GM12864 (cell line): ENCODE measurements at regions not wholly inside any gene's neighbourhood (a gene's known extent, or its start where the extent isn't known, plus 50 kb on each side); places are given as distances from the start of the nearest gene placed in this dataset.
"Not testable (repeated sequence)": the region's sequence is repeated elsewhere in the genome, so short reads cannot be mapped to it uniquely, and the experiment has no call there.

Experiments
- DNase-seq: peaks from one replicate; pipeline ENCODE4 v3.0.0-alpha.2; 2011; ENCODE audit warnings: low read depth
- H3K4me3 ChIP-seq: 2 replicates; pipeline ENCODE4 v1.5.1; 2011; ENCODE audit warnings: mild to moderate bottlenecking, low read depth, low read length, control low read depth
- TF ChIP-seq, protein P1 (sequence below): IDR thresholded peaks from 2 replicates; pipeline ENCODE4 v1.5.1; 2011; ENCODE audit warnings: low read depth, mild to moderate bottlenecking, moderate library complexity, low read length, control low read depth, inconsistent platforms; ENCODE audit errors: missing control alignments

DNA sequence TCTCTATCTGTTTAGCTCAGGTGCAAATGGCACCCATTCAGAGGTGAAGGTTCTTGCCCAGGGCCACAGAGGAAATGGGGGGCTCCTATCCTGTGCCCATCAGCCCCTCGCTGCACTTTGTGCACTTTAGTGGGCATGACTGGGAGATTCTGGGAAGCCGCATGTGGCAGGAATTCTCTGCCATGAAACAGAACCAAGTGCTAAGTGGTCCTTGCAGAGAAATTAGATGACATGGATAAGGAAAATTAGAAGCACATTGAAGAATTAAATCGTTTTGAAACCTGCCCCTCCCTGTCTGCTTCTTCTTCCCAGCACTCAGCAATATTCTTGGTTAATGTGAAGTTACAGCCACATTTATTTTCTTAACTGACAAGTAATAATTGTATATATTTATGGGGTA lies 185.2 kb upstream of the RTL1 start:
- no peak for DNase-seq
- no peak overlapping the region for H3K4me3 ChIP-seq
- TF ChIP-seq, protein P1, sequence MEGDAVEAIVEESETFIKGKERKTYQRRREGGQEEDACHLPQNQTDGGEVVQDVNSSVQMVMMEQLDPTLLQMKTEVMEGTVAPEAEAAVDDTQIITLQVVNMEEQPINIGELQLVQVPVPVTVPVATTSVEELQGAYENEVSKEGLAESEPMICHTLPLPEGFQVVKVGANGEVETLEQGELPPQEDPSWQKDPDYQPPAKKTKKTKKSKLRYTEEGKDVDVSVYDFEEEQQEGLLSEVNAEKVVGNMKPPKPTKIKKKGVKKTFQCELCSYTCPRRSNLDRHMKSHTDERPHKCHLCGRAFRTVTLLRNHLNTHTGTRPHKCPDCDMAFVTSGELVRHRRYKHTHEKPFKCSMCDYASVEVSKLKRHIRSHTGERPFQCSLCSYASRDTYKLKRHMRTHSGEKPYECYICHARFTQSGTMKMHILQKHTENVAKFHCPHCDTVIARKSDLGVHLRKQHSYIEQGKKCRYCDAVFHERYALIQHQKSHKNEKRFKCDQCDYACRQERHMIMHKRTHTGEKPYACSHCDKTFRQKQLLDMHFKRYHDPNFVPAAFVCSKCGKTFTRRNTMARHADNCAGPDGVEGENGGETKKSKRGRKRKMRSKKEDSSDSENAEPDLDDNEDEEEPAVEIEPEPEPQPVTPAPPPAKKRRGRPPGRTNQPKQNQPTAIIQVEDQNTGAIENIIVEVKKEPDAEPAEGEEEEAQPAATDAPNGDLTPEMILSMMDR, result no peak

DNA sequence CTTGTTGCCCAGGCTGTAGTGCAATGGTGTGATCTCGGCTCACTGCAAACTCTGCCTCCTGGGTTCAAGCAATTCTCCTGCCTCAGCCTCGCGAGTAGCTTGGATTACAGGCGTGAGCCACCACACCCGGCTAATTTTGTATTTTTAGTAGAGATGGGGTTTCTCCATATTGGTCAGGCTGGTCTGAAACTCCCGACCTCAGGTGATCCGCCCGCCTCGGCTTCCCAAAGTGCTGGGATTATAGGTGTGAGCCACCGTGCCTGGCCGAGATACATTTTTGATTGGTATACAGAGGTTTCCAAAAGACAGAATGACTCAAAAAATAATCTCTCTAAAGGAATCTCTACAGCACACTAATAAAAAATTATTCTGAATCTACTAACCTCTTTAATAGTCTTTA lies 187.0 kb upstream of the RTL1 start:
- not testable (repeated sequence) for H3K4me3 ChIP-seq, DNase-seq

DNA sequence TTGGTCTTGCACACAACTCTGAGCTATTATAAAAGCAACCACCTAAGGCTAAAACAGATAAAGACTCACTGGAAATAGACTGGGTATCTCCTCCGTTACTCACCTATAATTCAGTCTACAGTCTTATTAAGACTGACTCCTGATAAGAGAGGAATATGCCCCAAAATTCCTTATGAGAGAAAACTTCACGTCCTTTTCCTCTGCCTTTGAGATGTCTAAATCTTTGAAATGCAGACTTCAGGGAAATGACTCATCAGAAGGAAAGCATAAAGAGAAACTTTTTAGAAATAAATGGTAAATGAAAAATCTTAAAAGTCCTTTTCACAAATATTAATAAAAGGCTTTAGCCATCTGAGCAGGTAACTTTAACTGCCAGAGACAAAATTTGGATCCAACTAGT lies 187.5 kb upstream of the RTL1 start:
- TF ChIP-seq, protein P1, result no peak
- no peak overlapping the region for H3K4me3 ChIP-seq
- DNase-seq, result no peak

DNA sequence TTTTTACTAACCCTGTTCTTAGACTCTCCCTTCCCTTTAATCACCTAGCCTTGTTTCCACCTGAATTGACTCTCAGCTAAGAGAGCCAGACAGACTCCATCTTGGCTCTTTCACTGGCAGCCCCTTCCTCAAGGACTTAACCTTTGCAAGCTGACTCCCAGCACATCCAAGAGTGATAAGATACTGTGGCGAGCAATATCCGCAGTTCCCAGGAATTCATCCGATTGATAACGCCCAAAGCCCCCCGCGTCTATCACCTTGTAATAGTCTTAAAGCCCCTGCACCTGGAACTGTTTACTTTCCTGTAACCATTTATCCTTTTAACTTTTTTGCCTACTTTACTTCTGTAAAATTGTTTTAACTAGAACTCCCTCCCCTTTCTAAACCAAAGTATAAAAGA lies 191.4 kb upstream of the RTL1 start:
- H3K4me3 ChIP-seq, DNase-seq: not testable (repeated sequence)

DNA sequence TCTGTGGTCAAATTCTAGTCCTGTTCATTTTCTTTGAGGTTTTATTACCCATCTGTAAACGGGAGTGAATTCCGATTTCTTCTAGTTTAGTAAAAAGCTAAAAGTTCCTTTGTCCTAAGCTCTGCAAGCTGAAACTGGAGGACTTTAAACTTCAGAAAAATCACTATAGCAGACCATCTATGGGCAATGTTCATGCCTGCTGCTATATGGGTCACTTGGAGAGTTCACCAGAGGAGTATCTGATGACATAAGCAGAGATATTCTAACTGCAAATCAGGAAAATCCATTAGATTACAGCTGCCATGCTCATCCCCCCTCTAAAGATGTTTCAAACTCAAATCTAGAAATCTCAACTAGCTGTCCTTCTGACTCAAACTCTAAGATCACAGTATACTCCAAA lies 193.0 kb upstream of the RTL1 start:
- no peak overlapping the region for H3K4me3 ChIP-seq
- no peak for DNase-seq
- TF ChIP-seq, protein P1, result no peak

DNA sequence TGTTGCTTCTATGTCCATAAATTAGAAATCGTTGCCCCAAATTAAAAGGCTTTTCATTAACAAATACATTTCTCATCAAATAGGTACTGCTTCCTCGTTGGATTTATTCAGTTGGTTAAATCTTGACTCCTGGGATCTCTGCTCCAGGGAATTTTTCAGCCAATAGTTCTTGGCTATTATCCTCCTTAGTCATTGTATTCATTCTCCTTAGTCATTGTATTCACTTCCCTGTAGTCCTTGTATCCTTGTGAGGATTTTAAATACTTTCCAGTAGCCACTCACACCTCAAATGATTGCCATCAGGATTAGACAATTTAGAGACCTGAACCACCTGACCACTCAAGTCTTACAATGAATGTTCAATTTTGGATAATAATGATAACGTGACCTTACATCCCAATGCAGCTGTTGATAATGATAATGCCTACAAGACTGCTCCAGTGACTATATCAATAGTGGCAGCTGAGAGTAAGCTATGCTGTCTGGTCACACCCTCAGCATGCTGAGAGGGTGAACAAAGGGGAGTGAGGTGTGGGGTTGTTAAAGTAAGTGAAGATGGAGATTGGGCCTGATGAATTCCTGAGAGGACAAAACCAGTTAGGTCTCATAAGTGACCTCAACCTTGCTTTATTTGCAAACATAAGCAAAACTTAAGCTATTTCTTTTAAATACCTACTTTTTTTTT lies 193.7 kb upstream of the RTL1 start:
- TF ChIP-seq, protein P1, result no peak
- no peak for DNase-seq
- H3K4me3 ChIP-seq, result no peak overlapping the region

DNA sequence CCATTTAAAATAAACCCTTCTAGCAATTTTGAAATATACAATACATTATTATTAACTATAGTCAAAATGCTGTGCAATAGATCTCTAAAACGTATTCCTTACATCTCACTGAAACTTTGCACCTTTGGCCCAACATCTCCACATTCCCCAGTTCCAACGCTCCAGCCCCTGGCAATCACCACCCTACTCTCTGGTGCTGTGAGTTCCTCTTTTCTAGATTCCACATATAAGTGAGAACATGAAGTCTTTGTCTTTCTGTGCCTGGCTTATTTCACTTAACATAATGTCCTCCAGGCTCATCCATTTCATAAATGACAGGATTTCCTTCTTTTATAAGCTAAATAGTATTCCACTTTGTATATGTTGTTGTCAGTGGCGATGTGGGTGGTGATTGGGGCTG lies 194.7 kb upstream of the RTL1 start:
- TF ChIP-seq, protein P1, result no peak
- no peak overlapping the region for H3K4me3 ChIP-seq
- no peak for DNase-seq

DNA sequence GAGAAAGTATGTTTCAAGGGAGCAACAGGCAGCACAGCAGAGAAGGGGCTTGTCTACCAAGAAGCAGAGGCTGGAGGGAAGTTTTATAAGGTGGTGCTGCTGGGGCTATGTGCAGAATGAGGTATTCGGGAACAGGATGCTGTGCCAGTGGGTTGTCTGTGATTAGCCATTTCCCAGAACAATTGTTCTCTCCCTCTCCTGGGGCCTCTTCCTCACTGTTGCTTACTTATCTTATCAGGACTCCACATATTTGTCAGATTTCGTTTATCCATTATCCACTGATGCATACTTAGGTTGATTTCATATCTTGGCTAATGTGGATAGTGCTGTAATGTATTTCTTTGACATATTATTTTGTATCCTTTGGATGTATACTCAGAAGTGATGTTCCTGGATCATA lies 195.1 kb upstream of the RTL1 start:
- no peak for DNase-seq
- TF ChIP-seq, protein P1, result no peak
- H3K4me3 ChIP-seq, result no peak overlapping the region
